ENCODE measurements at regions not wholly inside any gene's neighbourhood (a gene's known extent, or its start where the extent isn't known, plus 50 kb on each side); places are given as distances from the start of the nearest gene placed in this dataset.

DNA sequence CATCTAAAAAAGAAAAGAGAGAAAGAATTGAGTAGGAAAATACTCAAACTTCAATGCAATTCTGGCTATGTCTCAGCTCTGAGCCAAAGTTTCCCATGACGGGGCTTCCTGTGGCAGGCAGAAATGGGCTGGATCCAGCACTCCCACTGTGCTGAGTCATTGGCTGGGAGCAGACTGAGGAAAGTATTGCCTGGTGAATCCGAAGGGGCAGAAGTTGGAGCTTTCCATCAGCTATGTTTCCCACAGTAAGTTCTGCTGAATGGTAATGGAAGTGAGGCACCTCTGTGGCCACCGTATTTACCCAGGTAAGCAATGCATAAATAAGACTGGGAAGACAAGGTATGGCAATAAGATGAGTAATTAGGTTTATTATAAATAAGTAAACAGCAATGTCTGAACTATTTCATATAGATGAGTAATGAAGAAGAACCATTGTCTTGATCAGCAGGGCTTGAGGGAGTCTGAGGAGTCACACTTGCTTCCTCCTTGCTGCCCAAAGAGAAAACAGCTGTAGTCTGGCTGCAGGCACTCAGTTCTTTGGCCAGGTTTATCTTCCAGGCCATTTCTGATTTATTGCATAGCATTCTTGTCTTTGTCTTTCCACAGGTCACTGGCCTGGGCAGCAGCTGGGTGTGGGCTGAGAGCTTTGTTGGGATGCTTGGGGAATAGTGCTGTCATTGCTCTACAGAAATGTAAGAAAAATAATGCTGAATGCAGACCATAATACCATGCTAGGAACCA is 255.3 kb downstream of the DNAJB9 start (continued):
- TF ChIP-seq CUX1 (IDR thresholded peaks at IDR 0.05; ENCODE audit: insufficient replicate concordance, low read depth, low read length) (no peak), ASH2L (IDR thresholded peaks at IDR 0.05; ENCODE audit: borderline replicate concordance, low read depth) (no peak)

DNA sequence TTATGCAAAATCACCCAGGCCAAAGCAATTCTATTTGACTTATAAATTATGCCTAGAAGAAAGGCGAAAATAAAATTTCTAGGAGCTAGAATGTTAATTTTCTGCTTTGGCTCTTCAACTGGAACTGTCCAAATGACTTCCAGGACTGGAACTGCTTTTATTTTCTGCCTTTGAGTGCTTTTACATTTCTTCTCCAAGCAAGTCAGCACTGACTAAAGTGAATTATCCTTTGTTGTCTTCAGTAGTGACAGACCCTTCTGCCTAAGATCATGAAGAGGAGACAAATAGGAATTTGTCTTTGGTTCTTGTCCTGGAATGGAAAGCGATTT is 255.9 kb downstream of the DNAJB9 start:
- no peaks in the 10 kb centered on the region for H4K20me1 ChIP-seq (ENCODE audit: control insufficient read depth, insufficient read depth)
- TF ChIP-seq, protein P1, sequence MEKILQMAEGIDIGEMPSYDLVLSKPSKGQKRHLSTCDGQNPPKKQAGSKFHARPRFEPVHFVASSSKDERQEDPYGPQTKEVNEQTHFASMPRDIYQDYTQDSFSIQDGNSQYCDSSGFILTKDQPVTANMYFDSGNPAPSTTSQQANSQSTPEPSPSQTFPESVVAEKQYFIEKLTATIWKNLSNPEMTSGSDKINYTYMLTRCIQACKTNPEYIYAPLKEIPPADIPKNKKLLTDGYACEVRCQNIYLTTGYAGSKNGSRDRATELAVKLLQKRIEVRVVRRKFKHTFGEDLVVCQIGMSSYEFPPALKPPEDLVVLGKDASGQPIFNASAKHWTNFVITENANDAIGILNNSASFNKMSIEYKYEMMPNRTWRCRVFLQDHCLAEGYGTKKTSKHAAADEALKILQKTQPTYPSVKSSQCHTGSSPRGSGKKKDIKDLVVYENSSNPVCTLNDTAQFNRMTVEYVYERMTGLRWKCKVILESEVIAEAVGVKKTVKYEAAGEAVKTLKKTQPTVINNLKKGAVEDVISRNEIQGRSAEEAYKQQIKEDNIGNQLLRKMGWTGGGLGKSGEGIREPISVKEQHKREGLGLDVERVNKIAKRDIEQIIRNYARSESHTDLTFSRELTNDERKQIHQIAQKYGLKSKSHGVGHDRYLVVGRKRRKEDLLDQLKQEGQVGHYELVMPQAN (conservative IDR thresholded peaks at IDR 0.05), result no peak
- no peak for TF ChIP-seq SMC3 (IDR thresholded peaks at IDR 0.05; ENCODE audit: borderline replicate concordance, low read length)
- no peak for TF ChIP-seq PAX5 (IDR thresholded peaks at IDR 0.05; ENCODE audit: borderline replicate concordance, low read depth, low read length)
- TF ChIP-seq IRF3 (IDR thresholded peaks at IDR 0.05), result no peak
- TF ChIP-seq NFIC (IDR thresholded peaks at IDR 0.05; ENCODE audit: low read depth, low read length), result no peak
- TF ChIP-seq ZNF622 (IDR thresholded peaks at IDR 0.05), result no peak
- no peak for TF ChIP-seq MLLT1 (IDR thresholded peaks at IDR 0.05)
- ChIA-PET CTCF (interaction anchor here (1.1 kb wide), 1 partner anchor 20 kb away, joined by 3 read pairs; no protein-coding TSS in a partner anchor), POLR2A (no interaction called here), SMC1A (ENCODE audit: uncharacterized antibody, unreplicated experiment) (interaction anchor here (0.8 kb wide), 1 partner anchor 21 kb away, joined by 3 read pairs; no protein-coding TSS in a partner anchor), RAD21 (ENCODE audit: unreplicated experiment) (no interaction called here)
- intact Hi-C loops (cut with micrococcal nuclease; ENCODE audit: unreplicated experiment) (no loop called here), in situ Hi-C loops (cut with MboI) (no loop called here)
- H3K27ac ChIP-seq (ENCODE audit: control insufficient read depth, insufficient read depth), result no peak overlapping the region
- no peak for ATAC-seq
- no peak overlapping the region for H3K9ac ChIP-seq (ENCODE audit: control insufficient read depth, insufficient read depth, low read length)
- WGBS (ENCODE audit: insufficient coverage, insufficient replicate concordance, low lambda C conversion rate, missing lambda C conversion rate), result 0% methylated on average over 2 of the region's 2 CpGs
- H3K4me2 ChIP-seq (ENCODE audit: control insufficient read depth, insufficient read depth), result no peak overlapping the region
- no peak overlapping the region for H3K4me3 ChIP-seq
- no peaks in the 10 kb centered on the region for H3K9me3 ChIP-seq (replicated peaks; ENCODE audit: control insufficient read depth, insufficient read depth, low read length)
- H3K4me1 ChIP-seq (ENCODE audit: control insufficient read depth, insufficient read depth, low read length), result no peaks in the 10 kb centered on the region
- no peak for FAIRE-seq
- DNase-seq (ENCODE audit: low read depth, low spot score), result no peak
- no TSS peak for BruUV-seq (replicated peaks)
- H3K36me3 ChIP-seq (ENCODE audit: control insufficient read depth in 2 of 2, insufficient read depth in 2 of 2, low read length in 1 of 2), result no peaks in the 10 kb centered on the region
- H3K27me3 ChIP-seq (replicated peaks in 1 of 2; ENCODE audit: control insufficient read depth in 2 of 2, insufficient read depth in 2 of 2, low read length in 1 of 2), result no peaks in the 10 kb centered on the region
- no peaks in the 10 kb centered on the region for H3K79me2 ChIP-seq (ENCODE audit: control insufficient read depth, insufficient read depth, low read length)
- H2AFZ ChIP-seq (ENCODE audit: control insufficient read depth, low read depth, low read length), result no peak overlapping the region
